Choroid plexus epithelial cell (primary cell): ENCODE measurements at regions not wholly inside any gene's neighbourhood (a gene's known extent, or its start where the extent isn't known, plus 50 kb on each side); places are given as distances from the start of the nearest gene placed in this dataset.

Experiments
- DNase-seq: peaks from one replicate; pipeline ENCODE4 v3.0.0-alpha.2; 2010; ENCODE audit warnings: low read depth
- H3K4me3 ChIP-seq: 2 replicates; pipeline ENCODE4 v1.5.1; 2011; ENCODE audit warnings: low read depth, mild to moderate bottlenecking, control low read depth, low read length, moderate library complexity
- CTCF ChIP-seq: conservative IDR thresholded peaks from 2 replicates; pipeline ENCODE4 v1.5.1; 2011; ENCODE audit warnings: low read depth, mild to moderate bottlenecking, control low read depth, inconsistent platforms, low read length, moderate library complexity

- no peak for DNase-seq
- H3K4me3 ChIP-seq, result no peak overlapping the region
- TF ChIP-seq CTCF, result no peak
These were observed 1030.2 kb downstream of the MCTP2 start for GRCh38 chr15:95261546-95261945.

- H3K4me3 ChIP-seq, result no peak overlapping the region
- TF ChIP-seq CTCF, result no peak
- DNase-seq, result no peak
These were observed 1030.6 kb downstream of the MCTP2 start for GRCh38 chr15:95261968-95262367.

GRCh38 chr15:95262866-95263564 lies 1031.7 kb downstream of the MCTP2 start:
- H3K4me3 ChIP-seq, result no peak overlapping the region
- DNase-seq, result peak; percentile 76
- no peak for TF ChIP-seq CTCF

- no peak overlapping the region for H3K4me3 ChIP-seq
- TF ChIP-seq CTCF, result no peak
- no peak for DNase-seq
These were observed 1032.4 kb downstream of the MCTP2 start for GRCh38 chr15:95263751-95264150.

- DNase-seq, result no peak
- no peak overlapping the region for H3K4me3 ChIP-seq
- no peak for TF ChIP-seq CTCF
These were observed 1034.1 kb downstream of the MCTP2 start for GRCh38 chr15:95265419-95265997.

- no peak for TF ChIP-seq CTCF
- H3K4me3 ChIP-seq, result no peak overlapping the region
- DNase-seq, result peak; percentile 69
These were observed 1035.2 kb downstream of the MCTP2 start for GRCh38 chr15:95266451-95267061.

GRCh38 chr15:95267481-95267880 lies 1036.1 kb downstream of the MCTP2 start:
- H3K4me3 ChIP-seq, result no peak overlapping the region
- no peak for TF ChIP-seq CTCF
- DNase-seq, result no peak
